GM10248 (cell line): ENCODE measurements at regions not wholly inside any gene's neighbourhood (a gene's known extent, or its start where the extent isn't known, plus 50 kb on each side); places are given as distances from the start of the nearest gene placed in this dataset.

Source experiments
- CTCF ChIA-PET: fragments of 300-600 bp; sonication (Branson Sonifier 250); formaldehyde crosslinking; extraction: SDS; loops from one replicate; lab custom pipeline; 2021; ENCODE audit warnings: antibody characterized with exemption; lab: Yijun Ruan, JAX
- POLR2A ChIA-PET: fragments of 350-650 bp; sonication (Branson Sonifier 250); formaldehyde crosslinking; extraction: SDS; loops from one replicate; lab custom pipeline; 2020; ENCODE audit warnings: antibody characterized with exemption; lab: Yijun Ruan, JAX
- DNase-seq: peaks from one replicate; pipeline ENCODE4 v3.0.0; 2012; ENCODE audit errors: extremely low spot score
- CTCF ChIP-seq: IDR thresholded peaks from 2 replicates; pipeline ENCODE4 v1.5.1; 2012; ENCODE audit warnings: mild to moderate bottlenecking, low read depth; ENCODE audit errors: extremely low read depth, missing control alignments, control extremely low read depth

GRCh38 chr10:33487014-33487776 lies 152.7 kb upstream of the NRP1 start:
- POLR2A ChIA-PET: no interaction called here
- DNase-seq: no peak
- no peak for TF ChIP-seq CTCF
- CTCF ChIA-PET: no interaction called here

GRCh38 chr10:33485276-33485675 lies 150.8 kb upstream of the NRP1 start:
- TF ChIP-seq CTCF: no peak
- CTCF ChIA-PET: no interaction called here
- DNase-seq: no peak
- POLR2A ChIA-PET: no interaction called here

- CTCF ChIA-PET: no interaction called here
- POLR2A ChIA-PET: no interaction called here
- no peak for DNase-seq
- TF ChIP-seq CTCF: no peak
Observed at GRCh38 chr10:33484787-33485186, 150.3 kb upstream of the NRP1 start.

- ChIA-PET POLR2A (no interaction called here), CTCF (no interaction called here)
- no peak for TF ChIP-seq CTCF
- DNase-seq: no peak
Observed at GRCh38 chr10:33483816-33484190, 149.3 kb upstream of the NRP1 start.

GRCh38 chr10:33483124-33483815 lies 148.8 kb upstream of the NRP1 start:
- ChIA-PET POLR2A (no interaction called here), CTCF (no interaction called here)
- DNase-seq: no peak
- no peak for TF ChIP-seq CTCF

- DNase-seq: no peak
- TF ChIP-seq CTCF: no peak
- ChIA-PET CTCF (no interaction called here), POLR2A (no interaction called here)
Observed at GRCh38 chr10:33482486-33482885, 148.0 kb upstream of the NRP1 start.
